ENCODE measurements at regions not wholly inside any gene's neighbourhood (a gene's known extent, or its start where the extent isn't known, plus 50 kb on each side); places are given as distances from the start of the nearest gene placed in this dataset.

DNA sequence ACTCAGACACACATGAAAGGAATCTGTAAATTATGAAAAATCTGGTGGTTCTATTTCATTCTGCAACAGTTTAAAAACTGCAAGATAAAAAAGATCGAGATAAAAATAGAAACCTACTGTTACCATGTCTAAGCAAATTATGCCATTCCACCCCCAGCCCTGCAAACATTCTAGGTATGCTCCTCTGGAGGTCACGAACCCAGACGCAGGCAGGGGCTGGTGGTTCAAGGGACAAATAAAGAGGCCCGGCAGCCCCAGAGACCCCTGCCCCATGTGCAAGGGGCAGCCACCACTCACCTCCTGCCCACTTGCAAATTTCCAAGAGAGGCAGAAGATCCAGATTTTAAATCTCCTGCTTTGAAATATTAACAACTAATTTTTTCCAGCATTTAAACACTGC lies 210.5 kb downstream of the ANAPC1 start:
- TF ChIP-seq, protein P1, sequence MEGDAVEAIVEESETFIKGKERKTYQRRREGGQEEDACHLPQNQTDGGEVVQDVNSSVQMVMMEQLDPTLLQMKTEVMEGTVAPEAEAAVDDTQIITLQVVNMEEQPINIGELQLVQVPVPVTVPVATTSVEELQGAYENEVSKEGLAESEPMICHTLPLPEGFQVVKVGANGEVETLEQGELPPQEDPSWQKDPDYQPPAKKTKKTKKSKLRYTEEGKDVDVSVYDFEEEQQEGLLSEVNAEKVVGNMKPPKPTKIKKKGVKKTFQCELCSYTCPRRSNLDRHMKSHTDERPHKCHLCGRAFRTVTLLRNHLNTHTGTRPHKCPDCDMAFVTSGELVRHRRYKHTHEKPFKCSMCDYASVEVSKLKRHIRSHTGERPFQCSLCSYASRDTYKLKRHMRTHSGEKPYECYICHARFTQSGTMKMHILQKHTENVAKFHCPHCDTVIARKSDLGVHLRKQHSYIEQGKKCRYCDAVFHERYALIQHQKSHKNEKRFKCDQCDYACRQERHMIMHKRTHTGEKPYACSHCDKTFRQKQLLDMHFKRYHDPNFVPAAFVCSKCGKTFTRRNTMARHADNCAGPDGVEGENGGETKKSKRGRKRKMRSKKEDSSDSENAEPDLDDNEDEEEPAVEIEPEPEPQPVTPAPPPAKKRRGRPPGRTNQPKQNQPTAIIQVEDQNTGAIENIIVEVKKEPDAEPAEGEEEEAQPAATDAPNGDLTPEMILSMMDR (conservative IDR thresholded peaks at IDR 0.05; ENCODE audit: low read depth, low read length) = no peak
- DNase-seq (ENCODE audit: low read depth) = no peak
- H3K4me3 ChIP-seq (ENCODE audit: low read depth, low read length) = no peak overlapping the region

DNA sequence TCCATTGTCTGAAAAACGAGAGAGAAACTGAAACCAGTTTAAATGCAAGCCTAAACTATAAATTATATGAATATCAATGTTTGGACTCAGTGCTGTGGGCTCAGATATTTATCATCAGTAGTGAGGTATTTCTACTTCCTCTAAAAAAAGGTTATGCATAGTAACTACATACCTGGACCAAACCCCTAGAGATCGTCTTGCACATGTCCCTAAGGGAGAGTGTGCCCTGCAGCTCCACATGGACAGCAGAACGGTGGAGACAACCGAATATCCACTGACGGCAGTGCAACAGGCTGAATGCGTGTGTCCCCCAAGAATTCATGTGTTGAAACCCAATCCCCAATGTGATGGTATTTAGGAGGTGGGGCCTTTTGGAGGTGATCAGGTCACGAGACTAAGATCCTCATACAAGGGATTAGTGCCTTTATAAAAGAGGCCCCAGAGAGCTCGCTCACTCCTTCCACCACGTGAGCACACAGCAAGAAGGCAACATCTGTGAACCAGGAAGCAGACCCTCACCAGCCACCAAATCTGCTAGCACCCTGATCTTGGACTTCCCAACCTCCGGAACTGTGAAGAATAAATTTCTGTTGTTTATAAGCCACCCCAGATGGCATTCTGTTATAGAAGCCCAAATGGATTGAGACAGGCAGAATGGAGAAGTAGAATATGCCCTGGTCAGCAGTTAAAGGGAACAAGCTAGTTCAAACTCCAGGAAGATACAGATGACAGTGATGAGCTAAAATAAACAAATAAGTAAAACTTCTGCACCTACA lies 208.4 kb downstream of the ANAPC1 start:
- DNase-seq (ENCODE audit: low read depth) = no peak
- no peak overlapping the region for H3K4me3 ChIP-seq (ENCODE audit: low read depth, low read length)
- TF ChIP-seq, protein P1 (conservative IDR thresholded peaks at IDR 0.05; ENCODE audit: low read depth, low read length) = no peak

DNA sequence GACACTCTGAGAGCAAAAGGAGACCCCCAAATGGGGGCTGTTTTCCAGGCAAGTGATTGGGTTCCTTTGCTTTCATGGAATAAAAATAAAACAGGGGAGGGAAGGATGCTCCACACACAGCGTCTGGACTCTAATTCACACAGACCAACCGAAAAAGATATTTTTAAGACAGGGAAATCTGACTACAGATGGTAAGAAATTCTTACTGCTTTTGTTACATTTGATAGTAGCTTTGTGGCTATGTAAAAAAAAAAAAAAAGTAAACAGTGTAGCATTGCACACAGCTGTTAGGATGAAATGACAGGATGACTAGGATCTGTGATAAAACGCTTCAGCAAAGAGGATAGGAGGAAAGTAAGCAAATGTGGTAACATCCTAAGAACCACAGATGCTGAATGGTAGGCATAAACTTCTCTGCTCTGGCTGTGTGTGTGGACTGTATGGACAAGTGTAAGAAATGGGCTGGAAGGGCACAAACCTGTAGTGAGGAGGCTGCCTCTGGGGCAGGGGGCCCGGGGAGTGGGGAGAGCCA lies 207.6 kb downstream of the ANAPC1 start:
- peak; percentile 24 for DNase-seq (ENCODE audit: low read depth)
- no peak overlapping the region for H3K4me3 ChIP-seq (ENCODE audit: low read depth, low read length)
- TF ChIP-seq, protein P1 (conservative IDR thresholded peaks at IDR 0.05; ENCODE audit: low read depth, low read length) = no peak

DNA sequence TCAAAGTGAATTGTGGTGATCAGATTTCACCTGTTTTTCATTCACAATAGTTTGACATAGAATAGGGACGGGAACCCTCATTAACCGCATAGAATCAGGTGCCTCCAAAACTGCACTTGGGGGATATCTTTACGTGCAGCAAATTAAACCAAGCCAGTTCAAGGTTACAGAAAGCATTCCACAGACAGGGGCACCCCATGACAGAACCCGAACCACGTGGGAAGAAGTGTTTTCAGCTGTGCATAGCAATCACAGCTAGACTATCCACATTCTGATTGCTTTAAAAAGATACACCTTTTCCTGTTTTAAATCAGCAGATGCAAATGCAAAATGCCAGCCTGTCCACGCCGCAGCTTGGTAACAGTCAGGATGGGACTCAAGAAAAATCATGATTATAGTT lies 205.8 kb downstream of the ANAPC1 start:
- no peak overlapping the region for H3K4me3 ChIP-seq (ENCODE audit: low read depth, low read length)
- peak; percentile 23 for DNase-seq (ENCODE audit: low read depth)
- TF ChIP-seq, protein P1 (conservative IDR thresholded peaks at IDR 0.05; ENCODE audit: low read depth, low read length) = no peak

DNA sequence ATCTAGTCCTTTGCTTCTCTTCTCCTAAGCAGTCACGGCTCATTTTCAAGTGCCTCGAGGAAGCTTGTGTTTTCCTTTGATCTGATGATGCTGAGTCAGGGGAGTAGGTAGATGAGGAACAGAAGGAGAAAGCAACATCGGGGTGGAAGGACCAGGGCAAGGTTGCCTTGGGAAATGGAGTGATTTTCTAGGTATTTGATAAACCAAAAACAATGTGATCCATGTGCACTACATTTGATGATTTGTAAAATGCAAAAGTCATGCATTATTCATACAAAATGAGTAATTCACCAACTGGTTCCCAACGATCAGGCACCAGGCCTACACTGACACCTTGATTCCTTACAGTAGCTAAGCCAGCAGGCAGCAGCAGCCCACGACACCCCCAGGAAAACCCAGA lies 205.3 kb downstream of the ANAPC1 start:
- no peak for DNase-seq (ENCODE audit: low read depth)
- TF ChIP-seq, protein P1 (conservative IDR thresholded peaks at IDR 0.05; ENCODE audit: low read depth, low read length) = no peak
- H3K4me3 ChIP-seq (ENCODE audit: low read depth, low read length) = no peak overlapping the region

DNA sequence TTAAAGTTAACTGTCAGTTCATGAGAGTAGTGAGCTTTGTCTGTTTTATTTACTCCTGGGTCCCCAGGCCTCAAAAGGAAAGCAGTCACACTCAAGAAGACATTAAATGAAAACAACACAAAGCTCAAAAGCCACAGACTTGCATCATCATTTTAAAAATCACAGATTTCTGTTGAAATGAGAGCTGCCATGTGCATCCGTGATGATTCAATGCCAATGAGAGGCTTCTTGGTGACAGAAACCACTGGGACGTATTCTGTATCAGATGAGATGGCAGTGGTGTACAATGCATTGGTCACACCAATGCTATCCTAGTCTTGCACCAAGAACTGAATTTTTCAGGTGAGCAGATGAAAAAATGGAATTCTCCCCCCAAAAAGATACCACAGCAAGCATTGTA lies 204.8 kb downstream of the ANAPC1 start:
- TF ChIP-seq, protein P1 (conservative IDR thresholded peaks at IDR 0.05; ENCODE audit: low read depth, low read length) = no peak
- no peak for DNase-seq (ENCODE audit: low read depth)
- no peak overlapping the region for H3K4me3 ChIP-seq (ENCODE audit: low read depth, low read length)

DNA sequence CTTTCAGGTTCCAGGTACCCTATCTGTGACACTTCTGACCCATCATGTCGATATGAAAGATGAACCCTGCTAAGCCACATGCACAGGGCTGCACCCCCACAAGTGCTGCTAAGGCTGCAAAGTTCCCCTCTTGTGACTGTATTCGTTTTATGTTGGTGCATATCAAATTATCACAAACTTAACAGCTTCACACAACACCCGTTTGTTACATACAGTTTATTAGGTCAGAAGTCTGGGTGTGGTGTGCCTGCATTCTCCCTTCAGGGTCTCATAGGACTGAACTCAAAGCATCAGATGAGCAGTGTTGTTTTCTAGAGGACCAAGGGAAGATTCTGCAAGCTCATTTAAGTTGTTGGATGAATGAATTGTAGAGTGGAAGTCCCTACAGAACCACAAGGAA lies 199.4 kb downstream of the ANAPC1 start:
- H3K4me3 ChIP-seq (ENCODE audit: low read depth, low read length) = no peak overlapping the region
- TF ChIP-seq, protein P1 (conservative IDR thresholded peaks at IDR 0.05; ENCODE audit: low read depth, low read length) = no peak
- DNase-seq (ENCODE audit: low read depth) = no peak

Data from choroid plexus epithelial cell (primary cell).